NCI-H1436 treated with DMSO at 0.1 percent for 48 hours (cell line): ENCODE measurements at regions not wholly inside any gene's neighbourhood (a gene's known extent, or its start where the extent isn't known, plus 50 kb on each side); places are given as distances from the start of the nearest gene placed in this dataset.
"Not testable (repeated sequence)": the region's sequence is repeated elsewhere in the genome, so short reads cannot be mapped to it uniquely, and the experiment has no call there.

Experiments
- DNase-seq: peaks from one replicate; lab custom pipeline; 2025; lab: John Stamatoyannopoulos, UW

GRCh38 chr11:21625982-21626381 is 566.9 kb upstream of the ANO5 start:
- peak; percentile 1 for DNase-seq

DNA sequence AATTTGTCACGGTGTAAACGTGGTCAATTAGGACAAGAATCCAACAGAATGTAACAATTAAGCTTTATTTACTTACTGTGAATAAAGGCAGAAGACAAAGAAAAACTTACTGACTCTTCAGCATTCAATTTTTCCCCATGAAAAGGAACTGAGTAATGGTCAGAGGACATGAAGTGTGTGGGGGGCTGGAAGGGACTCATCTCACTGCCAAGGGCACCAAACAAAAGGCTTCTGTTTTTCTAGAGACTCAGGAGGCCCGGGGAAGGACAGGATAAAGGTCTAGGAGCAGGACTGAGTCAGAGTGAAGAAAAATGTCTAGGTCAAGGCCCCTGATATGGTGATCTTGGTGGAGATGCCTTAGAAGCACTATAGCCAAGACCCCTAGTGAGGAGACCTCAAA is 564.2 kb upstream of the ANO5 start:
- no peak for DNase-seq

- DNase-seq = no peak
These were observed 561.9 kb upstream of the ANO5 start for GRCh38 chr11:21630934-21631478.

GRCh38 chr11:21631991-21632390 is 560.9 kb upstream of the ANO5 start:
- DNase-seq = no peak

DNA sequence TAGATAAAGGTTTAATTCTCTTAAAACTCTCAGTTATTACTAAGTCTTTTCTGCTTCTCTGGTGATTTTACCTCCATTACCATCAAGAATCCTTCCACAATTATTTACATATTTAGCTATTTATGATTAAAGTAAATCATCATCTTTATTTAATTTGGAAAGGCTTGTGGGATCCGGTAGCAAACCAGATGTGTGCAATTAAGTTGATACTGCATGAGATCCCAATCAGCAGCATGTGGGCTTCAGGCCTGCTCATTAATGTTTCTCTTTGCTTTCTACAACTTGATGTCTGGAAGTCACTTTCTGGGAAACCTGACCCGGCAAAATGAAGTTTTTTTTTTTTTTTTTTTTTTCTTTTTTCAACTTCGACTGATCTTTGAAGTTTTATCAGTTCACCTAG is 558.4 kb upstream of the ANO5 start:
- DNase-seq = no peak

GRCh38 chr11:21634956-21635355 is 557.9 kb upstream of the ANO5 start:
- no peak for DNase-seq

DNA sequence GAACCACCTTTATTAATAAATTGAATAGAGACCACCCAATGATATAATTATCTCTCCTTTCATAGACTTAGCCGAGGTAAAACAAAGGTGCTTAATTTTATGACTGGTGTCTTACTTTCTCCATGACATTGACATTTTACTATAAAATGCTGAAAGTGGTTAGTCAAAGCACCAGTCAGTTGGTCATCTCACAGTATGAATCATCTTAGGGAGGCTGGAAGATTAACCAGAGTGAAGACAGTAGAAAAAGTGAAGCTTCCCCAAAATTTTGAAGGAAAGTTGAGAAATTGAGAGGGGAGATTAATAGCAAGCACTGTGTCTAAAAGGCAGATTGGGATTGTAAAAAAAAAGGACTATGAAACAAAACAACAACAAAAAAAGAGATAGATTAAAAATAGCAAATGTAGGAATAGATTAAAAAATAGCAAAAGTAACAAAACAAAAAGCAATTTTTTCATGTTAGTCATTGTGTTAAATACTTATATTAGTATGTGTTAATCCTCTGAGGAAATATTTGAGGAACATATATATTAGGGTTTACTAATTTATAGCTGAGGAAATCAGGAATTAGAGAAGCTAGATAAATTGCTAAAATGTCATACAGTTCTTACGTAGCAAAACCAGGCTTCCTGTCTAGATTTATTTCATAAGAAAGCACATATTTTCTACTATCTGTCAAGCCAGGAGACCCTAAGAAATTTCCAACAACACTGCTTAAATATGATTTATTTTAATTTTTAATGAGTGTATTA is 557.3 kb upstream of the ANO5 start:
- no peak for DNase-seq

GRCh38 chr11:21636561-21636960 is 556.3 kb upstream of the ANO5 start:
- no peak for DNase-seq

GRCh38 chr11:21640491-21640890 is 552.4 kb upstream of the ANO5 start:
- no peak for DNase-seq

DNA sequence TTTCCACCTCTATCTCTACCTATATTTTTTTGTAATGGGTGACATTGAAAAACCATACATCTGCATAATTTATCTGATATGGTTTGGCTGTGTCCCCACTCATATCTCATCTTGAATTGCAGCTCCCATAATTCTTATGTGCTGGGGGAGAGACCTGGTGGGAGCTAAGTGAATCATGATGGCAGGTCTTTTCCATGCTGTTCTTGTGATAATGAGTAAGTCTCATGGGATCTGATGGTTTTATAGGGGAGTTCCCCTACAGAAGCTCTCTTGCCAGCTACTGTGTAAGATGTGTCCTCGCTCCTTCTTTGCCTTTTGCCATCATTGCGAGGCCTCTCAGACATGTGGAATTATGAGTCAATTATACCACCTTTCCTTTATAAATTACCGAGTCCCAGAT is 551.0 kb upstream of the ANO5 start:
- DNase-seq = no peak

DNA sequence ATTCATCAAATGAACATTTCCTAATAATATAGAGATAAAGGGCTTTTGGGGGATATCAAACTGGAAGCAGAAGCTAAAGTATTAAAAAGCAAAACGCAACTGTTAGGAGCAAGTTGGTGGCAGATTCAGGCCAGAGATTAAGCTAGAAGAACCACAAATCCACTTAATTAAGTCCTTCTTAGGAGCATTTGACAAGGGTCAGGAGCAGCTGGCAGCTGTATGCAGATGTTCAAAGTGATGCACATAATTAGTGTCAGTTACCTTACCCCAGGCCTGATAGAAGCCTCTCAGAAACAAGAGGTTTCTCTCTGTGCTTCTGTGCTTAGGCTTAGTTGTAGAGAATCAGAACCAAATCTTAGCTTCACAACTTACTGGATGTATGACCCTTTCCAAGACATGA is 546.5 kb upstream of the ANO5 start:
- no peak for DNase-seq

- no peak for DNase-seq
These were observed 541.9 kb upstream of the ANO5 start for GRCh38 chr11:21650961-21651360.

- DNase-seq = peak; percentile 3
These were observed 538.9 kb upstream of the ANO5 start for GRCh38 chr11:21653951-21654421.

GRCh38 chr11:21656065-21656464 is 536.8 kb upstream of the ANO5 start:
- no peak for DNase-seq

GRCh38 chr11:21658654-21659193 is 534.2 kb upstream of the ANO5 start:
- no peak for DNase-seq

DNA sequence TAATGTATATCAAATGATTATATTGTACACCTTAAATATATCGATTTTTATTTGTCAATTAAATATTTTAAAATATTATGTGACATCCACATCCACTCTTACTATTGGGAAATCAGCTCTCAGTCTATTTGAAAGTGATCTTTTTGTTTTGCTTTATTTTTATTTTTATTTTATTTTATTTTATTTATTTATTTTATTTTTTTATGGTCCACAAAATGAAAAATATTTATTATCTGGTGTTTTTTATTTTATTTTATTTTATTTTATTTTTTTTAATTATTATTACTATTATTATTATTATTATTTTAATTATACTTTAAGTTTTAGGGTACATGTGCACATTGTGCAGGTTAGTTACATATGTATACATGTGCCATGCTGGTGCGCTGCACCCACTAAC is 533.5 kb upstream of the ANO5 start:
- DNase-seq = not testable (repeated sequence)

DNA sequence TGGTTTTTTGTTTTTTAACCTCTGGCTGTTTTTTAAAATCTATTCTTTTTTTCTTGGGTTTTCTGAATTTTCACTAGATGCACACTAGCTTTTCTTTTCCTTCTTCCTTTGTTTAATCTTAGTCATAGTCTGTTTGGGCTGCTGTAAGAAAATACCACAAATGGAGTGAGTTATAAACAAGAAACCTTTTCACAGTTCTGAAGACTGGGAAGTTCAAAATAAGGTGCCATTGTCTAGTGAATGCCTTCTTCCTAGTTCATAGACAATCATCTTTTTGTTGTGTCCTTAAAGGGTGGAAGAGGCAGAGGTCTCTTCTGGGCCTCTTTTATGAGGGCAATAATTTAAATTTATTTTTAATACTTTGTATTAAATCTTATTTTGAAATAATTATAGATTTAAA is 532.9 kb upstream of the ANO5 start:
- no peak for DNase-seq

- DNase-seq = no peak
These were observed 517.8 kb upstream of the ANO5 start for GRCh38 chr11:21675049-21675616.

DNA sequence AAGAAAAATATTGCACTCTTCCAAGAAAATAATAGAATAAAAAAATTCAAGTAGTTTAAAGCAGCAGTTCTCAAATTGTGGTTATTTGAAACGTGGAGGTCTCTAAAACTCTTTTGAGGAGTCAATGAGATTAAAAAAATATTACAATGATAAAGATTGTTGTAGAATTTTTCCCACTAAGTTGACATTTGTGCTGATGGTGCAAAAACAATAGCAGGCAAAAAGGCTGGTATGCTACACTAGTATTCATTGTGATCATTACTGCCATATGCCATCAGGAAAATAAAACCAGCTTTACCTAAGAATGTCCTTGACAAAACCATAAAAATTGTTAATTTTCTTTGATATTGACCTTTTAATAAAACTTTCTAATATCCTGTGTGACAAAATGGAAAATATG is 505.2 kb upstream of the ANO5 start:
- no peak for DNase-seq

DNA sequence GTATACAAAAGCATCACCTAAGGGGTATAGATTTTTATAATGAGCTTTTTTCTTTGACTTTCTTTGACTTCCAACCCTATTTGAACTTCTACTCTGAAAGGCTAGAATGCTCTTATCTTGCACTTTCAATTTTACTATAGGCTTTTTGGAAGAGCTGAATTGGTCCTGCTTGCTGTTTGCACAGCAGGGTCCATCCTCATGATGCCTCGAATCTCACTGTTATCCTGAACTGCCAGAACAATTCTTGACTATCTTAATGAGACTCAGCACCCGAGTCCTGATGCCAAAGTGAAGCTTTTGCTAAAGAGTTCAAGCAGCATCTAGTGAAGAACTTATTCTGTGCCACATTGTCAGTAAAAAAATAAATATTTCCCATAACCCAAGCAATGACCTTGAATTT is 488.3 kb upstream of the ANO5 start:
- no peak for DNase-seq

DNA sequence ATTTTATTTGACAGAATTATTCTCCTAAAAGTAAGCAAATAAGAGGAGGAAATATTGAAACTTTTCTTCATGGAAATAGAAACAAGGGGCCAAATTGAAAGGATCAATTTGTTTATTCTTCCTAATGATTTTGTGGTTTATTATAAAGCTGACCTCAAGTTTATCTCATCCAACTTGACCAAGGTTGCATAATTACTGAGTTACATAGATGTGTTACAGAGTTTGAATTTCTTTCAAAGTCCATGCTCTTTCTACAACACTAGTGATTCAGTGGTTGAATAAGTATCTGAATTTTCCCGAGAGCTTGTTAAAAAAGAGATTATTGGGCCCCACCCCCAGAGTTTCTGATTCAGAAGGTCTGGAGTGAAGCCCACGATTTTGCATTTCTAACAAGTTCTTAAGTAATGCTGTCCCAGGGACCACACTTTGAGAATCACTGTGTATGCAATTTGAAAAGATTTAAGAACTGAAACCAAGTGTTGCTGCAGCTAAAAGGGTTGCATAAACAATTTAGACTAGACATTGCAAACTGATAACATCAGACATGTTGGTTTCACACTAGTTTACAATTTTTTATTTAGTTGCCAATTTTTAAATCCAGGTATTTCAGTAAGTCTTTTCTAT is 485.7 kb upstream of the ANO5 start:
- no peak for DNase-seq

DNA sequence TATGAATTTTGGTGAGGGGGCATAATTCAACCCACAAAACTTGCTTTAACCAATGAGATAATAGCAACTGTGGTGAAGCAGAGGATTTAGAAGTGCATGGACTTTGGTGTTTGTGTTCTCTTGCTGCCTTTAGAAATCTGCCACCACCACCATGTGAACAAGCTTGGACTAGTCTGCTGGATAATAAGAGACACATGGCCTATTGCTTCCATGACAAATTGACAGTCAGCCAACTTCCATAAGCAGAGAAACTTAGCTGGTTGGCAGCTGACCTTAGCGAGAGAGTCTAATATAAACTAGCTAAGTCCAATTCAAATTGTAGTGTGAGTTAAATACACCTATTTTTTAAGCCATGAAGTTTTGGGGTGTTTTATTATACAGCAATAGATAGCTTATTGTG is 482.1 kb upstream of the ANO5 start:
- DNase-seq = no peak

DNA sequence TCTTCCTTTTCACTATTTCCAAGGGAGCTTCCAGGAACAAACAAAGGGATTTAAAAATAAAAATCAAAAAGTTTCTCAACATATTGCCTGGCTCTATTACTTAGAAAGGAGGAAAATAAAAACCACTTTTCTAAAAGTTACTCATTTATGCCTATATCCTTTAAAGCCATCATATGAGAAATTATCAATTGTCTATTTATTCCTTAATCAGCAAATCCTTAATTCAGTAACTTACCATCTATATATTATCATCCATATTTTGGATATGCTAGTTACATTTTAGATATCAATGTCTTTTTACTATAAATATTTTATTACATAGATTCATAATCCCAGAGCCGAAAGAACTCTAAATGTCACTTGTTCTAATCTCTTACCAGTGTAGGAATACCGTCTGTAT is 481.5 kb upstream of the ANO5 start:
- DNase-seq = no peak
